ENCODE measurements at regions not wholly inside any gene's neighbourhood (a gene's known extent, or its start where the extent isn't known, plus 50 kb on each side); places are given as distances from the start of the nearest gene placed in this dataset.

DNA sequence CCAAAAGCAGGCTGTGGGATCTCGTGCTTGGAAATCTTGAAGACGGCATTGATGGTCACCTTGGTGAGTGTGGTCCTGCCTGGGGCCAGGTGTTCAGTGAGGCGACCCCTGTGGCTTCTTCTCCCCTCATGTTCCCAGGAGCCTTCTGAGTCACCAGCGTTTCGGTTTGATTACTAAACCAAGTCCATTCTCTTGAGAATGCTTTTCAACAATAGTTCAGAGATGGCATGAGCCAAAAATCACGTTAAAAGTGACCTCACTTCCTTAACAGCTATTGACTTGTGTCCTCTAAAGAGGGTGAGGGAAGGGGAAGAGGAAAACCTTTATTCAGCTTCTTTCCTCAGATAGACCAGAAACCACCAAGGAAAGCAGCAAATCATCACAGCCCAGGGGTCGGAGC lies 315.2 kb downstream of the GATA3 start:
- peaks cover 22% of the 10 kb centered on the region for H3K4me1 ChIP-seq (ENCODE audit: control insufficient read depth, extremely low read depth, insufficient read depth, low read length)
- TF ChIP-seq EZH2 (IDR thresholded peaks at IDR 0.05; ENCODE audit: low read length) = no peak
- TF ChIP-seq, protein P1, sequence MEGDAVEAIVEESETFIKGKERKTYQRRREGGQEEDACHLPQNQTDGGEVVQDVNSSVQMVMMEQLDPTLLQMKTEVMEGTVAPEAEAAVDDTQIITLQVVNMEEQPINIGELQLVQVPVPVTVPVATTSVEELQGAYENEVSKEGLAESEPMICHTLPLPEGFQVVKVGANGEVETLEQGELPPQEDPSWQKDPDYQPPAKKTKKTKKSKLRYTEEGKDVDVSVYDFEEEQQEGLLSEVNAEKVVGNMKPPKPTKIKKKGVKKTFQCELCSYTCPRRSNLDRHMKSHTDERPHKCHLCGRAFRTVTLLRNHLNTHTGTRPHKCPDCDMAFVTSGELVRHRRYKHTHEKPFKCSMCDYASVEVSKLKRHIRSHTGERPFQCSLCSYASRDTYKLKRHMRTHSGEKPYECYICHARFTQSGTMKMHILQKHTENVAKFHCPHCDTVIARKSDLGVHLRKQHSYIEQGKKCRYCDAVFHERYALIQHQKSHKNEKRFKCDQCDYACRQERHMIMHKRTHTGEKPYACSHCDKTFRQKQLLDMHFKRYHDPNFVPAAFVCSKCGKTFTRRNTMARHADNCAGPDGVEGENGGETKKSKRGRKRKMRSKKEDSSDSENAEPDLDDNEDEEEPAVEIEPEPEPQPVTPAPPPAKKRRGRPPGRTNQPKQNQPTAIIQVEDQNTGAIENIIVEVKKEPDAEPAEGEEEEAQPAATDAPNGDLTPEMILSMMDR (optimal IDR thresholded peaks at IDR 0.05 in 1 of 3, IDR thresholded peaks at IDR 0.05 in 1 of 3, conservative IDR thresholded peaks at IDR 0.05 in 1 of 3; ENCODE audit: extremely low read depth in 1 of 3, insufficient read depth in 2 of 3, low read length in 3 of 3) = no peak
- H3K27ac ChIP-seq (ENCODE audit: control insufficient read depth, insufficient read depth, low read length) = peak overlapping the region; percentile 14
- no peak overlapping the region for H3K4me3 ChIP-seq (ENCODE audit: control insufficient read depth in 2 of 3, extremely low read depth in 1 of 3, insufficient read depth in 2 of 3, low read depth in 1 of 3, low read length in 3 of 3)
- FAIRE-seq = no peak
- no peaks in the 10 kb centered on the region for H4K20me1 ChIP-seq (ENCODE audit: control insufficient read depth, extremely low read depth, insufficient read depth, low read length)
- no peak overlapping the region for H3K4me2 ChIP-seq (ENCODE audit: control insufficient read depth, extremely low read depth, insufficient read depth, low read depth, low read length)
- no peaks in the 10 kb centered on the region for H3K9me3 ChIP-seq (ENCODE audit: control insufficient read depth, low read depth, low read length)
- no peaks in the 10 kb centered on the region for H3K79me2 ChIP-seq (ENCODE audit: control insufficient read depth, insufficient read depth, low read length)
- no peak overlapping the region for H3K9ac ChIP-seq (ENCODE audit: control insufficient read depth, extremely low read depth, insufficient read depth, low read length)
- no peaks in the 10 kb centered on the region for H3K27me3 ChIP-seq (ENCODE audit: control insufficient read depth, extremely low read depth, insufficient read depth, low read length)
- dilution Hi-C loops (cut with MboI; ENCODE audit: extremely low pct_ligation_motif_present, low sequenced_read_pairs) = no loop called here
- H2AFZ ChIP-seq (ENCODE audit: control insufficient read depth, low read length) = no peak overlapping the region
- H3K36me3 ChIP-seq (ENCODE audit: control insufficient read depth in 2 of 2, extremely low read depth in 1 of 2, insufficient read depth in 2 of 2, low read length in 2 of 2) = no peaks in the 10 kb centered on the region
- no peak for DNase-seq (ENCODE audit: low read depth, low spot score)
- no peaks in the 10 kb centered on the region for H3K9me1 ChIP-seq (ENCODE audit: control insufficient read depth, extremely low read depth, insufficient read depth, low read length)

DNA sequence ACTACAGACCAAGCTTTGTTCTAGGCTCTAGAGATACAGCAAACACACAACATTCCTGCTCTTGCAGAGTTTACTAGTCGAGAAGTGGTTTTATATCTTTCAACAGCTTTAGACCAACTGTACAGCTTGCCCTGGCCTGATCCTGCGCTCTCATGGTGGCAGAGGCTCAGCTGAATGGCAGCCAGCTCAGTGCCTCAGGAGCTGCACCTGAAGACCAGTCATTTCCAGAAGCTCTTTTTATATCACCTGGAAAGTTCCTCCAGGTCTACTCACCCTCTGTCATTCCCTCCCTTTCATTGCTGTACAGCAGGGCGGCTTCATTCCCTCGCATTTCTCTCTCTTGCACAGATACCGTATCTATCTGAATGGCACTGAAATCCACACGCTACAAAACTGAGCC lies 319.8 kb downstream of the GATA3 start:
- H3K4me2 ChIP-seq (ENCODE audit: control insufficient read depth, extremely low read depth, insufficient read depth, low read depth, low read length) = no peak overlapping the region
- dilution Hi-C loops (cut with MboI; ENCODE audit: extremely low pct_ligation_motif_present, low sequenced_read_pairs) = no loop called here
- TF ChIP-seq, protein P1 (optimal IDR thresholded peaks at IDR 0.05 in 1 of 3, IDR thresholded peaks at IDR 0.05 in 1 of 3, conservative IDR thresholded peaks at IDR 0.05 in 1 of 3; ENCODE audit: extremely low read depth in 1 of 3, insufficient read depth in 2 of 3, low read length in 3 of 3) = no peak
- TF ChIP-seq EZH2 (IDR thresholded peaks at IDR 0.05; ENCODE audit: low read length) = no peak

More for the DNA sequence above, 319.8 kb downstream of the GATA3 start:
- Histone ChIP-seq H3K9me1 (ENCODE audit: control insufficient read depth, extremely low read depth, insufficient read depth, low read length) (no peaks in the 10 kb centered on the region), H3K4me1 (ENCODE audit: control insufficient read depth, extremely low read depth, insufficient read depth, low read length) (peaks cover 7% of the 10 kb centered on the region), H3K9me3 (ENCODE audit: control insufficient read depth, low read depth, low read length) (no peaks in the 10 kb centered on the region), H3K79me2 (ENCODE audit: control insufficient read depth, insufficient read depth, low read length) (no peaks in the 10 kb centered on the region), H3K27ac (ENCODE audit: control insufficient read depth, insufficient read depth, low read length) (no peak overlapping the region), H3K27me3 (ENCODE audit: control insufficient read depth, extremely low read depth, insufficient read depth, low read length) (no peaks in the 10 kb centered on the region), H3K36me3 (ENCODE audit: control insufficient read depth in 2 of 2, extremely low read depth in 1 of 2, insufficient read depth in 2 of 2, low read length in 2 of 2) (no peaks in the 10 kb centered on the region), H3K4me3 (ENCODE audit: control insufficient read depth in 2 of 3, extremely low read depth in 1 of 3, insufficient read depth in 2 of 3, low read depth in 1 of 3, low read length in 3 of 3) (no peak overlapping the region), H2AFZ (ENCODE audit: control insufficient read depth, low read length) (peak overlapping the region; percentile 8), H4K20me1 (ENCODE audit: control insufficient read depth, extremely low read depth, insufficient read depth, low read length) (no peaks in the 10 kb centered on the region), H3K9ac (ENCODE audit: control insufficient read depth, extremely low read depth, insufficient read depth, low read length) (no peak overlapping the region)
- FAIRE-seq = peak; percentile 86
- DNase-seq (ENCODE audit: low read depth, low spot score) = no peak
